Skin epidermis (tissue), 12 donors: ENCODE measurements at regions not wholly inside any gene's neighbourhood (a gene's known extent, or its start where the extent isn't known, plus 50 kb on each side); places are given as distances from the start of the nearest gene placed in this dataset.

Experiments
- H3K27ac ChIP-seq, 21 experiments: fragments of 200-600 bp; sonication (generic) in 11 of 21; one replicate each; pipeline ENCODE4 v1.5.0; 2020; ENCODE audit warnings: mild to moderate bottlenecking in 3 of 21, inconsistent platforms in 2 of 21, moderate library complexity in 2 of 21
- H3K4me3 ChIP-seq, 7 experiments: fragments of 200-600 bp; sonication (generic) in 2 of 7; one replicate each; pipeline ENCODE4 v1.5.0; 2020; ENCODE audit warnings: inconsistent platforms in 2 of 7, mild to moderate bottlenecking in 2 of 7, moderate library complexity in 1 of 7

- peak overlapping the region in 1 of 21 experiments; percentile 23 for H3K27ac ChIP-seq
- no peak overlapping the region for H3K4me3 ChIP-seq
Observed at GRCh38 chr17:14845591-14846281, 419.4 kb downstream of the PMP22 start.

GRCh38 chr17:14843086-14843795 is 421.9 kb downstream of the PMP22 start:
- no peak overlapping the region for H3K27ac ChIP-seq
- H3K4me3 ChIP-seq, result no peak overlapping the region

- Histone ChIP-seq H3K4me3 (no peak overlapping the region), H3K27ac (no peak overlapping the region)
Observed at GRCh38 chr17:14840616-14841231, 424.4 kb downstream of the PMP22 start.

GRCh38 chr17:14838567-14838966 is 426.6 kb downstream of the PMP22 start:
- no peak overlapping the region for H3K27ac ChIP-seq
- no peak overlapping the region for H3K4me3 ChIP-seq

GRCh38 chr17:14833201-14833785 is 431.8 kb downstream of the PMP22 start:
- Histone ChIP-seq H3K27ac (no peak overlapping the region), H3K4me3 (no peak overlapping the region)

- H3K4me3 ChIP-seq, result no peak overlapping the region
- H3K27ac ChIP-seq, result no peak overlapping the region
Observed at GRCh38 chr17:14831491-14831890, 433.6 kb downstream of the PMP22 start.

- H3K27ac ChIP-seq, result no peak overlapping the region
Observed at GRCh38 chr17:14827396-14827919, 437.7 kb downstream of the PMP22 start.

GRCh38 chr17:14826358-14826757 is 438.8 kb downstream of the PMP22 start:
- no peak overlapping the region for H3K27ac ChIP-seq

More at GRCh38 chr17:14827396-14827919, 437.7 kb downstream of the PMP22 start:
- H3K4me3 ChIP-seq, result no peak overlapping the region

GRCh38 chr17:14818469-14818868 is 446.7 kb downstream of the PMP22 start:
- no peak overlapping the region for H3K27ac ChIP-seq
- no peak overlapping the region for H3K4me3 ChIP-seq

More at GRCh38 chr17:14826358-14826757, 438.8 kb downstream of the PMP22 start:
- no peak overlapping the region for H3K4me3 ChIP-seq

- Histone ChIP-seq H3K4me3 (no peak overlapping the region), H3K27ac (no peak overlapping the region)
Observed at GRCh38 chr17:14815079-14815478, 450.0 kb downstream of the PMP22 start.

- no peak overlapping the region for H3K4me3 ChIP-seq
- H3K27ac ChIP-seq, result no peak overlapping the region
Observed at GRCh38 chr17:14813649-14814370, 451.3 kb downstream of the PMP22 start.

- no peak overlapping the region for H3K27ac ChIP-seq
- no peak overlapping the region for H3K4me3 ChIP-seq
Observed at GRCh38 chr17:14808425-14808824, 456.7 kb downstream of the PMP22 start.

GRCh38 chr17:14805348-14805747 is 459.8 kb downstream of the PMP22 start:
- Histone ChIP-seq H3K27ac (no peak overlapping the region), H3K4me3 (no peak overlapping the region)

GRCh38 chr17:14803826-14804225 is 461.3 kb downstream of the PMP22 start:
- Histone ChIP-seq H3K27ac (no peak overlapping the region), H3K4me3 (no peak overlapping the region)

GRCh38 chr17:14797801-14798200 is 467.3 kb downstream of the PMP22 start:
- Histone ChIP-seq H3K4me3 (no peak overlapping the region), H3K27ac (no peak overlapping the region)

- no peak overlapping the region for H3K27ac ChIP-seq
- H3K4me3 ChIP-seq, result no peak overlapping the region
Observed at GRCh38 chr17:14797021-14797420, 468.1 kb downstream of the PMP22 start.

- H3K27ac ChIP-seq, result no peak overlapping the region
- no peak overlapping the region for H3K4me3 ChIP-seq
Observed at GRCh38 chr17:14794961-14795360, 470.2 kb downstream of the PMP22 start.

GRCh38 chr17:14793237-14793636 is 471.9 kb downstream of the PMP22 start:
- no peak overlapping the region for H3K4me3 ChIP-seq
- peak overlapping the region in 1 of 21 experiments; percentile 27 for H3K27ac ChIP-seq

GRCh38 chr17:14792746-14793145 is 472.4 kb downstream of the PMP22 start:
- H3K4me3 ChIP-seq, result no peak overlapping the region
- H3K27ac ChIP-seq, result no peak overlapping the region

- H3K4me3 ChIP-seq, result no peak overlapping the region
- H3K27ac ChIP-seq, result no peak overlapping the region
Observed at GRCh38 chr17:14791221-14791620, 473.9 kb downstream of the PMP22 start.
